GM19463 (cell line): ENCODE measurements at regions not wholly inside any gene's neighbourhood (a gene's known extent, or its start where the extent isn't known, plus 50 kb on each side); places are given as distances from the start of the nearest gene placed in this dataset.
"Not testable (repeated sequence)": the region's sequence is repeated elsewhere in the genome, so short reads cannot be mapped to it uniquely, and the experiment has no call there.

Source experiments
- ATAC-seq: cut with Tn5 transposase; IDR thresholded peaks from one replicate; pipeline ENCODE4 v1.9.1; 2021; ENCODE audit warnings: mild to moderate bottlenecking, moderate library complexity; ENCODE audit not compliant: unreplicated experiment

DNA sequence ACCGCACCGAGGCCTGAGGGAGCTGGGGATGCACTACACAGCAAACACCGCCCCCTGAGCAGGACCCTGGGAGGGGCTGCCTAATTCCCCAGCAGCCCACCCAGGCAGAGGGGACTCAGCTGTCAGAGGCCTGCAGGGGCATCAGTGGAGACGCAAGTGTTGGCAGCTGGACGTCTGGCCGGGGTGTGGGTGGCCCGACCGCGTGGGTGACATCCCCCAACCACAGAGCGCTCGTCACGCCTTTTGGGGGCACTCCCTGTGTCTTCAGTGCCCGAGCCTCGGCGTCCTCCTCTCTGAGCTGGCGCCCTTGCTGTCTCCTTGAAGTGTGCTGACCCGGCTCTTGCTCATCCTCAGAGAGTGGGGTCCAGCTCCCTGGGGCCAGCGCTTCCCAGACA, 150.2 kb downstream of the BRD1 start:
- no peak for ATAC-seq

DNA sequence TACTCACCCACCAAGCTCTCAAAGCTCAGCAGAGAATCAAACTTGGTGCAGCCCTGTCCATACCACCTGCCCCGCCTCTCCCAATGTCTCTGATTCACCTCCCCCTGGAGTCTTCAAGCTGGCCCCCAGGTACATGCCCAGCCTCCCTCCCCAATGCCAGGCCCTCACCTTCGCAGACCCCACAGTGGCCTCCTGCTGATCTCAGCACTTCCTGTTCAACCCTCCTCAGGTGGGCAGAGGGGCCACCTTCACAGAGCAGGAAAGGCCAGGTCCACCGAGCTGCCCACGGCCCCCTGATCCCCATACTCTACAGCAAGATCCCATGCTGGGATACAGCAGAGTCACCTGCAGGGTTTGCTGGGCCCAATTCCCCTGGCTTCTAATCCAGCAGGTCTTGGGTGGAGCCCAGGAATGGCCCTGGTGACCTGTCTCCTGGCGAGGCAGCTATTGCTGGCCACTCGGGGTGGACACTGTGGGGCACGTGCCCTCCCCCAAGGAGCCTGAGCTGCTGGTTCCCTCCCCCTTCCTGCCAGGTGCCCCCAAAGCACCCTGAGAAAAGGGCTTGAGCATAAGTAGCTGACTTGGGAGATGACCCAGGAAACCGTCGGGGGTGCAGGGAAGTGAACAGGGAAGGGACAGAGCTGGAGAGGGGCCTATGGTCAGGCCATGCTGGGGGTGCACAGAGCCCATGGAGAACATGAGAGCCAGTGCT, 150.7 kb downstream of the BRD1 start:
- no peak for ATAC-seq

DNA sequence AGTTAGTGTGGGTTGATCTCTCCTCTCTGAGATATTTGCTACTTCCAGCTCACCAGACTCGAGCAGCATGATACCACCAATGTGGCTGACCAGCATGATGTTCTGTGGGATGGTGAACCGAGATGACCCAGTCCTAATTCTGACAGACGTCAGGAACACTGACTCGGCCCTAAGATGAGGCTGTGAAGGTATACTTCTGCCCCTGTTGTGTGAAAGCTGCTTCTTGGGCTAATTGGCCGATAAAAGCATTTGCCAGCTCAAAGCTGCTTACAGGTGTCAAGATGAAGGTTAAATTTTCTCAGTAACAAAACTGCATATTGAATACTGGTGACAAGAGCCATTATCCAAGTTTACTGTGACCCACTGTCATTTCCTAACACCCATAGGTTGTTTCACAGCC, 151.4 kb downstream of the BRD1 start:
- no peak for ATAC-seq

DNA sequence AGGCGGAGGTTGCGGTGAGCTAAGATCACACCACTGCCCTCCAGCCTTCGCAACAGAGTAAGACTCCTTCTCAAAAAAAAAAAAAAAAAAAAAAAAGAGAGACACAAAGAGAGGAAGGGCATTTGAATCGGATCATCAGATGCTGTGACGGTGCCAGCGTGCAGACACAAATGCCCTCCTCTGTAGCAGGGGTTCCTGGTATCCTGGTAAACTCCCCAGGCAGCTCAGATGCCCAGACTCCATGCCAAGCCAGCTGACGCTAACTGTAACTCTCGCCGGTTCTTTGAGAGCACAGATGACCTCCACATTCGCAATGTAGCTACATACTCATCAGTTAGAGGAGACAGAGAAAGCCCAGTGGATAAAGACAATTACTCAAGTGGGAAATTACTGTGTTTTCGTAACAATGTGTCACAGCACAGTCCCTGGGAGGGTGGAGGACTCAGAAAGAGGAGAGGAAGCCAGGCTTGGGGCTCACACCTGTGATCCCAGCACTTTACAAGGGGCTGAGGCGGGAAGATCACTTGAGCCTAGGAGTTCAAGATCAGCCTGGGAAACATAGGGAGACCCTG, 153.1 kb downstream of the BRD1 start:
- ATAC-seq = no peak

DNA sequence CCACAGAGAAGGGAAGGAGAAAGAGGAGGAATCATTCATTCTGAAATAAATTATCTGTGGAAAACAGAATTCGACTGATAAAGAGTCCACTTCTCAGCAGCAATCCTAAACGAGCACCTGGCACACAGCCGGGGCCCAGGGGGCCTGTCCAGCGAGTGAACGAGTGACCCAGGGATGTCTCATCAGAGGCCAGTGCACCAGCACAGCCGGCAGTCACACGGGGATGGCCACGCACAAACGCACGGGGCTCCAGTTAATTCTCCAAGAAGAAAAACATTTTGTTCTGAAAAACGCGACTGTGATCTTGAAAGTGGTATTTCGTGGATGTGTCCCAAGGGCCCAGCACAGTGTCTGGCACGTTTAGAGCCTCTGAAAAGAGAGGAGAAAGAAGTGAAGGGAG, 154.6 kb downstream of the BRD1 start:
- ATAC-seq = no peak

DNA sequence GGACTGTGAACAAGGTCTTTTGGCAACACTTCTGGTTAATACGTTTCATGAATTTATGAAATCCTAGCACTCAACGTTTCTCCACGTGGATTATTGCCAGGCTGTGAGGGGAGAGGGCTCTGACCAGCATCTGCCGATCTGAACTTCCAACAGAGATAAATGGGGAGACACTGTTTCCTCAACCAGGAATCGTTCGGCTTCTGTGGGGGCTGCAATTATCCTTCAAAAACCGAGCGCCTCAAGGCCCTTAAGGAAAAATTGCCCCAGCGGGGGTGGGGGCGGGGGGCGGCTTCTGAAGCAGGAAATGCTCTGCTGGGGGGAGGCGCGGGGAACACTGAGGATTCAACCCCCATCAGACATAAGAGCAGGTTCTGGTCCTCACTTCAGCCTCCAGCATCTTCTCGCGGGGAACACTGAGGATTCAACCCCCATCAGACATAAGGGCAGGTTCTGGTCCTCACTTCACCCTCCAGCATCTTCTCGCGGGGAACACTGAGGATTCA, 155.6 kb downstream of the BRD1 start:
- no peak for ATAC-seq

DNA sequence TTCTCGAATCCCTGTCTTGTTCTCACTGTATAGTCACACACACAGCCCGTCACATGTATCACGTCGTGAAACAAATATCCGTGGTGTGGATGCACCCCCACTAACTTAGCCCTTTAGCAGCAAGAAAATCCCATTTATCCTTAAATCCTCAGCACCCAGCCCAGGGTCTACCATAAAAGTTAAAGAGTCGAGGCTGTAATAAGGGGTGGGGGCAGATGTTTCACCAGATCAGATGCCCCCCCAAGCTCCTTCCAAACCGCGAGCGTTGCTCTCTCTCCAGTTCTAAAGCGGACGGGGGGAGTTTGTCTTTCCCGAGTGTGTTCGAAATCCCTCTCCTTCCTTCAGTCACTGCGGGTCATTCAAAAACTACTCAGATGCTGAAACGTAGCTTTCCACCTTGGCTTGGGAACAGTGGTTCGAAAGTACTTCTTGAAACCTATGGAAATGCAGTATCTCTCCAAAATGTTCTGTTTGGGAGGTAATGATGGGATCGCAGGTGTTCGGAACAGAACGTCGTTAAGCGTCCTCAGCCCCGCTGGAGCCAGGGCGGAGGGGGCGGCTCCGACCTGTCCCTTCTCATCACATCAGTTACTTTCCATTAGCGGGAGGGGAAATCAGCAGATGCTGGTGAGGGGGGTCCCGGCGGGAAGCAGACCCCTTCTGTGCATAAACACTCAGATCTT, 156.2 kb downstream of the BRD1 start:
- no peak for ATAC-seq

DNA sequence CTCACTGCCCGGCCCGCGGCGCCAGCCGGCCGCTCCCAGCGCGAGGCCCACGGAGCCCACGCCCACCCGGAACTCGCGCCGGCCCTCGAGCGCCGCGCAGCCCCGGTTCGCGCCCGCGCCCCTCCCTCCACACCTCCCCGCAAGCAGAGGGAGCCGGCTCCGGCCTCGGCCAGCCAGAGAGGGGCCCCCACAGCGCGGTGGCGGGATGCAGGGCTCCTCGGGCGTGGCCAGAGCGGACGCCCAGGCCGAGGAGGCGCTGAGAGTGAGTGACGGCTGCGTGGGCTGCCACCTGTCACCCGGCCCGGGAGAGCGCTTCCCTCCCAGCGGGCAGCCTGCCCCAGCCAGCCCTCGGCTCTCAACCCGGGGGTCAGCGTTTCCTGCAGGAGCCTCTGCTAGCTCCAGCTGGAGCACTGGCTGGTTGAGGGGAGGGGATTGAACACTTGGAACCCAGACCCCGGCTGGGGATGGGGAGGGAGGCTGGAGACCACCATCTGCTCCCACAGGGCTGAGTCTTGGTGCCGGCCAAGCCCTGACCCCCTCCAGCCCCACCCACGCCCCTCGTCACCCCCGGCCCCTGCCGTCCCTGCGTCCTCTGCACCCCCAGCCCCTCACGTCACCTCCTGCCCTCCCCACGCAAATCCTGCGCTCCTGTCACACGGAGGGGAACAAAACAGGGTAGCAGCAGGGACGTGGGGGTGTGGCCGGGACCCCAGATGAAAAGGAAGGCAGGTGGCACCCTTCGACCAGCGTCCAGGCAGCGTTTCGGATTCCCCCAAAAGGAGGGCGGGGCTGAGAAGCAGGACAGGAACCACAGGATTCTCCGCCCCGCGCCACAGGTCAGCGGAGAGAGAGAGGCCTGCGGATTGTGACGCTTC, 157.0 kb downstream of the BRD1 start:
- no peak for ATAC-seq

DNA sequence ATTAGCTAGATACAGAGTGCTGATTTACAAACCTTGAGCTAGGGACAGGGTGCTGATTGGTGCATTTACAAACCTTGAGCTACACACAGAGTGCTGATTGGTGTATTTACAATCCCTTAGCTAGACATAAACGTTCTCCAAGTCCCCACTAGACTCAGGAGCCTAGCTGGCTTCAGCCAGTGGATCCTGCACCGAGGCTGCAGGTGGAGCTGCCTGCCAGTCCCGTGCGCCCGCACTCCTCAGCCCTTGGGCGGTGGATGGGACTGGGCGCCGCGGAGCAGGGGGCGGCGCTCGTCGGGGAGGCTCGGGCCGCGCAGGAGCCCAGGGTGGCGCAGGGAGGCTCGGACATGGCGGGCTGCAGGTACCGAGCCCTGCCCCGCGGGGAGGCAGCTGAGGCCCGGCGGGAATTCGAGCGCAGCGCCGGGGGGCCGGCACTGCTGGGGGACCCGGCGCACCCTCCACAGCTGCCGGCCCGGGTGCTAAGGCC, 157.7 kb downstream of the BRD1 start:
- not testable (repeated sequence) for ATAC-seq

DNA sequence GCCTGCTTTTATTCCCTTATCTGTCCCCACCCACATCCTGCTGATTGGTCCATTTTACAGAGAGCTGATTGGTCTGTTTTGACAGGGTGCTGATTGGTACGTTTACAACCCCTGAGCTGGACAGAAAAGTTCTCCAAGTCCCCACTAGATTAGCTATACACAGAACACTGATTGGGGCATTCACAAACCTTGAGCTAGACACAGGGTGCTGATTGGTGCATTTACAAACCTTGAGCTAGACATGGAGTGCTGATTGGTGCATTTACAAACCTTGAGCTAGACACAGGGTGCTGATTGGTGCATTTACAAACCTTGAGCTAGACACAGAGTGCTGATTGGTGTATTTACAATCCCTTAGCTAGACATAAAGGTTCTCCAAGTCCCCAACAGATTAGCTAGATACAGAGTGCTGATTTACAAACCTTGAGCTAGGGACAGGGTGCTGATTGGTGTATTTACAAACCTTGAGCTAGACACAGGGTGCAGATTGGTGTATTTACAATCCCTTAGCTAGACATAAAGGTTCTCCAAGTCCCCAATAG, 158.2 kb downstream of the BRD1 start:
- ATAC-seq = not testable (repeated sequence)

DNA sequence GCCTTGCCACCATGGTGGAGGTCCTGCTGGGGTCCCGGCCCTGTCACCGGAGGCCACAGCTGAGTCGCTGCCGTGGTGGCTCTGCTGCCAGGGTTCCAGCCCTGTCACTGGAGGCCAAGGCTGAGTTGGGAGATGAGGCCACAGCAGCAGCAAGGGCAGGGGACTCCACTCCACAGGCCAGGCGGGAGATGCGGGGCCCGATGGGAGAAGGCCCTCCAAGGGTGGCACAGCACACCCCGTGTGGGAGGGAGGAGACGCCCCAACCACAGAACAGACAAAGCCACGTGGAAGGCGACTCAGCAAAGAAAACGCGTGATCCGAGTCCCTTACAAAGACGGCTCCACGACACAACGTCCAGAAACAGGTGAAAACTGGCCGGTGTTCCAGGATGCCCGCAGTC, 159.3 kb downstream of the BRD1 start:
- ATAC-seq = no peak

DNA sequence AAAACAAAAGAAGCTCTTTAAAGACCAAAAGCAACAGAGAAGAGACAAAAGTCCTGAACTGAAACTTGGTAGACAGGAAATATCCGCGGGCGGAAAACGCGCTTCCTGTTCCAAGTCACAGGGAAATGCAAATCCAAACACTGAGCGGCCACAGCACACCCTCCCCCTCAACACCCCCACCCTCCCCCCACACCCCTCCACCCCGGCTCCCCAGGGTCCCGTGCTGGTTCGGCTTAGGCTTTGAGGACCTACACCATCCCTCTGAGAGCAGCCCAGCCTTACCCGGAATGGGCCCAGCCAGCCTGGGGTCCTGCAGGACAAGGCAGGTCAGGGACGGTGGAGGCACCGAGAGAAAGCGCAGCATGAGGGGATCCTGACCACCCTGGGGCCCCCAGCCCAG, 160.4 kb downstream of the BRD1 start:
- no peak for ATAC-seq

DNA sequence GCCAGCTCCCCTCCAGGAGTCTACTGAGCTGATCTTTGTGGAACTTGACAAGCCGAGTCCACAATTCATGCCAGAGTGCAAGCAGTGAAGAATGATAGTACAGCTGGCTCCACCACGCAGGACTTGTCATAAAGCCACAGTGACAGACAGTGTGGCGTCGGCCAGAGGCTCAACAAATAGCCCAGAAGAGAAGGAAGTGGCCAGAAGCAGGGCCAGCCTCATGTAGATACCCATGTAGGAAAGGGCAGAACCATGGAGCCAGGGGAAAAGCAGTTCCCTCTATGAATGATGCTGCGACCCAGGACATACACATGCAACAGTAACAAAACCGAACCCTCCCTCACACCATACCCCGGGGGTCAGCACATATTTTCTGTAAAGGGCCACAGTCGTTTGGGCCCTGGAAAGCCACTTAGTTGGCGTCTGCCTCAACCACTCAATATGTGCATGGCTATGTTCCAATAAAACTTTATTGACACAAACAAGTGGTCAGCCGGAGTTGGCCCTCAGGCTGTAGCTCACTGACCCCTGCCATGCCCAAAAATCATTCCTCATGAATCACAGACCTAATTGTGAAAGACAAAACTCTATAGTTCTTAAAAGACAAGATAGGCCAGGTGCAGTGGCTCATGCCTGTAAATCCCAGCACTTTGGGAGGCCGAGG, 161.4 kb downstream of the BRD1 start:
- no peak for ATAC-seq

DNA sequence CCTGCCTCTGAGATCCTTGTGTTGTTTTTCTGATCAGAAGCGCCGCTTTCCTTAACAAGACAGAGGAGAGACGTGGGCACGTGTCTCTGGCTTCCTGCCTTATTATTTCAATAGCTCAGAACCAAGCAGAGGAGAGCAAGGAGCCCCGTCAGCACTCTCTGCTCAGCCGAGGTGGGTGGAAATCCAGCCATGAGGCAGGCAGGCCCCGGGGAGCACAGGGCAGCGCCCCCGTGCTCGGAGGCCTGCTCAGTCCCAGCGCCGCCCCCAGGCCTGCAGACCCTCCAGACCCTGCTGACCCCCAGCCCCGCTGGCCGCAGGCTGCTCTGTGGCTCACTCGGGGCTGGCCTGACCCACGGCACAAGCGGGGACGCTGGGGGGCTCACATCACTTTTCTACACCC, 162.8 kb downstream of the BRD1 start:
- no peak for ATAC-seq

DNA sequence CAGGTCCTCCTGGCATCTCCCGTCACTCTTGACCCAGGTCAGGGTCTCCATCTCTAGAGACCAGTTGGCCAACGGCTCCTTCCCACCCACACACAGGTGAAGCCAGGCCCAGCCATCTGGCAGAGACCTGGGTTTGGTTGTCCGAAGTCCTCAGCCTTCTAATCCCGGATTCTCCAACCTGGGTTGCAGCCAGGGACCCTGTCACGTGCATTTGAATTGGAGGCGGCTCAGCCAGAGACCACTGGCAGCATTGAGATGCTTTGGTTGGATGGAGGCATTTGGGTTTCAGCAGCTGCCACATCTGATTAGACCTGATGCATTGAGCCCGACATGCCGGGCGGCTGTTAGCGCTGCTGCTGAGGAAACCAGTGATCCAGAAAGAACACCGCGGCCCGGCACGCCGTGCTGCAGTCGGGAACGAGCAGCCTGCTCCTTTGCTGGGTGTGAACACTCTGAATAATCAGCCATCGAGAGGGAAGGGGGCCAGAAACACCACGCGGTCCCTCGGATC, 163.2 kb downstream of the BRD1 start:
- no peak for ATAC-seq

DNA sequence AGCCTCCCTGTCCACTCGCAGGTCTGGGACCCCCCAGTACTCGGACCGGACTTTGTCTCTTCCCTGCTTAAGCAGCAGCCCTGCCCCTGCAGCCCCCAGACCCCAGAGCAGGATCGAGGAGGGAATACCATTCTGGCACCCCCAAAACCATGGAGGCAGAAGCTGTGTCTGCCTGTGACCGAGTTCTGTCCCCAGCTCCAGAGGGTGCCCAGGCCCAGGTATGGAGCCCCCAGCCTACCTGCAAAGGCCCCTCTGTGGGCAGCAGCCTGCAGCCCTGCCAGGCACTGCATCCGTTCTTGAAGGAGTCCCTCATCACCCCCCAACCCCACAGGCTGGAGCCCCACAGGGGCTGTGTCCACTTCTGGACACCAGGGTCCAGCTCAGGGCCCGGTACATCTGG, 163.8 kb downstream of the BRD1 start:
- no peak for ATAC-seq

DNA sequence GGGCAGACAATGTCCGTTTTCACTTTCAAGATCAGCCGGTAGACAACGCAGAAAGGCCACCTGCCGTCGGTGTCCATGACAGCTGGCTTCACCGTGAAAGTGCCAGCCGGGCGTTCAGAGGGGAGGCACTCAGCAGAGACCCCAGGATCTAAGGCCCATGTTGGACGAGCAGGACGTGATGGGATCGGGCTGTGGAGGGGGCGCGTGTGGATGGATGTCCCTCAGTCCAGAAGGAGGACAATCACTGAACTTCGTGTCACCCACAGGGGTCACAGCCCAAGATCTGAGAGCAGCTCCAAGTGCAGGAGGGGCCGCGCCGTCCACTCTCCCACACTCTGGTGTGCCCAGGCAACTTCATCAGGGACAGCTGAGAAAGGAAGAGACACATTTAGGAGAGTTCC, 164.4 kb downstream of the BRD1 start:
- no peak for ATAC-seq

DNA sequence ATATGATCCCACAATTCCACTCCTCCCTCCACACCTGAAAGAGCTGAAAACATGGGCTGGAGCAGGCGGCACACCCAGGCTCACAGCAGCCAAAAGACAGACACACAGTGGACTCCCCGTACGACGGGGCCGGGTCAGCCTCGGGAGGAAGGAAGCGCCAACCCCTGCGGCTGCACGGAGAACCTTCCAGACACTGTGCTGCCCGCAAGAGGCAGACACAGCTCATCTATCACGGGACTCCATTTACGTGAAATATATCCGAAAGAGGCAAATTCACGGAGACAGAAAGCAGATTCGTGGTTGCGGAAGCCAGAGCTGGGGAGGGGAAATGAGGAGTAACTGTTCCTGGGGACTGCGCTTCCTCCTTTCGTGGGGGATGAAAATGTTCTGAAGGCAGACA, 165.0 kb downstream of the BRD1 start:
- no peak for ATAC-seq

DNA sequence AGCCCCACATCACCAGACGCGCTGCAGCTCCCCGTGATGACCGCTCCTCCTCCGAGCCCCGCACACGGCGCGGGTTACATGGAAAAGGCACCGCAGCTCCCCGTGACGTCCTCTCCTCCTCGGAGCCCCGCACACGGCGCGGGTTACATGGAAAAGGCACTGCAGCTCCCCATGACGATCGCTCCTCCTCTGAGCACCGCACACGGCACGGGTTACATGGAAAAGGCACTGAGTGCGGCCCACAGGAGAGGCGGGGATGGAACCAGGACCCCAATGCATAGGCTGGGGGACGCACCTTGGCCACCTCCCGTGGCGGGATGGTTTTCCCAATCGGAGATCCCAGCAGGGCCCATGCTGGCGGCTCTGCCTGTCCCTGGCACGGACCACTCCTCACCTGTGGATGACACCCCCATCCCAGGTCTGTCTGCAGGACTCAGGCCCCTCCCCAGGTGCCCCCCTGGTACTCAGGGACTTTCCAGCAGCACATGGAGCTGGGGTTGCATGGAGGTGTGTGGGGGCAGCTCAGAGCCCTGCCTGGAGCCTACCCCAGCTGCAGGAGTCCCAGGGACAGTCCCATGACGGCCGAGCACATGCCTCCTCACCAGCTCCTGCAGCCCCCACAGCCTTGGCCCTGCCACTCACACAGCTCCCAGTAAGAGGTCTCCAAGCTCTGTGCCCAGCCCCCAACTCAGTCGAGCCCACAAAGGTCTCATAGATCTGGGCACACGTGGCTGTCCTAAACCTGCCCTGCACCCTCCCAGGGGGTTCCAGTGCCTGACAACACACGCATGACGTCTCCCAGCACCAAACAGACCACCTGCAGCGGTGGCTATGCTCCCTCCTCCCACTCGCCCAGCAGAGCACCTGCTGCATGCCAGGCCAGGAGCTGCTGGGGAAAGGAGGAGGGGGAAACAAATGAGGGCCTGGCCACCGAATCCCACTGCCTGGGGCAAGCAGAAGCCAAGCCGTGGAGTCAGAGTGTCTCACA, 166.6 kb downstream of the BRD1 start:
- no peak for ATAC-seq
